SK-N-SH (cell line): ENCODE measurements at regions not wholly inside any gene's neighbourhood (a gene's known extent, or its start where the extent isn't known, plus 50 kb on each side); places are given as distances from the start of the nearest gene placed in this dataset.

ENCODE experiments used
- FOXJ3 ChIP-seq: sonication (generic); formaldehyde crosslinking; IDR thresholded peaks from 2 replicates; pipeline ENCODE4 v1.5.1; 2020; ENCODE audit warnings: mild to moderate bottlenecking, missing genetic modification reagents
- POLR2AphosphoS5 ChIP-seq: IDR thresholded peaks from 2 replicates; pipeline ENCODE4 v1.6.1; 2012; ENCODE audit warnings: low read depth, low read length
- RAD21 ChIP-seq: IDR thresholded peaks from 2 replicates; pipeline ENCODE4 v1.6.1; 2012; ENCODE audit warnings: mild to moderate bottlenecking, low read length
- RCOR1 ChIP-seq: fragments of 150-350 bp; IDR thresholded peaks from 2 replicates; pipeline ENCODE4 v1.6.1; 2017; ENCODE audit warnings: antibody characterized with exemption, low read length
- RFX5 ChIP-seq: IDR thresholded peaks from 2 replicates; pipeline ENCODE4 v1.6.1; 2012; ENCODE audit warnings: mild to moderate bottlenecking, improper control_type of control experiment, low read length
- SIN3A ChIP-seq: IDR thresholded peaks from 2 replicates; pipeline ENCODE4 v1.6.1; 2012; ENCODE audit warnings: low read depth, mild to moderate bottlenecking, low read length, moderate library complexity, borderline replicate concordance
- TF ChIP-seq, protein P1 (sequence below): fragments of 200-600 bp; sonication (generic); IDR thresholded peaks from 2 replicates; pipeline ENCODE4 v1.6.1; 2017; ENCODE audit warnings: antibody characterized with exemption, mild to moderate bottlenecking, moderate library complexity
- TF ChIP-seq, protein P2 (sequence below): IDR thresholded peaks from 2 replicates; pipeline ENCODE4 v1.4.0; 2012; ENCODE audit warnings: low read depth, borderline replicate concordance

DNA sequence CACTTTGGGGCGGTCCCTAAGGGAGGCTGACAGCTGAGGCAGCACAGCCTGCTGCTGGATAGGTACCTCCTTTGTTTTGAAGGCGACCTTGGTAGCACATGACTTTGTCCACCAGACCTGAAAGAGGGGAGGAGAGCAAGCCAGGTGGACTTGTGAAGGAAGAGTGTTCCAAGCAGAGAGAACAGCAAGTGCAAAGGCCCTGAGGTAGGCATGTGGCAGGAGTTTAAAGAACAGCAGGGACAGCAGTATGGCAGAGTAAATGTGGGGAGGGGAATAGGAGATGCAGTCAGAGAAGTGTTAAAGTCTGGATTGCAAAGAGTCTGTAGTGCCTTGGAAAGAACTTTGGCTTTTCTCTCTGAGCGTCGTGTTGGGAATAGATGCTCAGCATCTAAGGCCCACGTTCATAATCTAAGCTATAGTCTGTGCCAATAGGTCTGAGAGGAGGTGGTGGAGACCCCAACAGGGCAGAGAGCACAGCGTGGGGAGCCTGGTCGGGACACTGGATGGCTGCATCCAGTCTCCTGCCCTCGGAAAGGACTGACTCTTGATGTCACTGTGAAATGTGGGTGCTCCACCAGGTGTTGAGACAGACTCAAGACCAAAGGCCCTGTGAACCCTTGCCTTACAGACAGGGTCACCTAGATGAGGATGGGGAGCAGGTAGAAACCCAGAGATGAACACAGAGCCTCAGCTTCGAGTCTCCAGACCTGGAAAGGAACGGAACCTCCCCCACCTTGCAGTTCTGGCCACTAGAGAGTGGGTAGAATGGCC lies 242.1 kb upstream of the PWP1 start:
- TF ChIP-seq, protein P1, sequence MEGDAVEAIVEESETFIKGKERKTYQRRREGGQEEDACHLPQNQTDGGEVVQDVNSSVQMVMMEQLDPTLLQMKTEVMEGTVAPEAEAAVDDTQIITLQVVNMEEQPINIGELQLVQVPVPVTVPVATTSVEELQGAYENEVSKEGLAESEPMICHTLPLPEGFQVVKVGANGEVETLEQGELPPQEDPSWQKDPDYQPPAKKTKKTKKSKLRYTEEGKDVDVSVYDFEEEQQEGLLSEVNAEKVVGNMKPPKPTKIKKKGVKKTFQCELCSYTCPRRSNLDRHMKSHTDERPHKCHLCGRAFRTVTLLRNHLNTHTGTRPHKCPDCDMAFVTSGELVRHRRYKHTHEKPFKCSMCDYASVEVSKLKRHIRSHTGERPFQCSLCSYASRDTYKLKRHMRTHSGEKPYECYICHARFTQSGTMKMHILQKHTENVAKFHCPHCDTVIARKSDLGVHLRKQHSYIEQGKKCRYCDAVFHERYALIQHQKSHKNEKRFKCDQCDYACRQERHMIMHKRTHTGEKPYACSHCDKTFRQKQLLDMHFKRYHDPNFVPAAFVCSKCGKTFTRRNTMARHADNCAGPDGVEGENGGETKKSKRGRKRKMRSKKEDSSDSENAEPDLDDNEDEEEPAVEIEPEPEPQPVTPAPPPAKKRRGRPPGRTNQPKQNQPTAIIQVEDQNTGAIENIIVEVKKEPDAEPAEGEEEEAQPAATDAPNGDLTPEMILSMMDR = no peak
- TF ChIP-seq RAD21 = no peak
- no peak for TF ChIP-seq POLR2AphosphoS5
- no peak for TF ChIP-seq SIN3A
- no peak for TF ChIP-seq RFX5
- TF ChIP-seq, protein P2, sequence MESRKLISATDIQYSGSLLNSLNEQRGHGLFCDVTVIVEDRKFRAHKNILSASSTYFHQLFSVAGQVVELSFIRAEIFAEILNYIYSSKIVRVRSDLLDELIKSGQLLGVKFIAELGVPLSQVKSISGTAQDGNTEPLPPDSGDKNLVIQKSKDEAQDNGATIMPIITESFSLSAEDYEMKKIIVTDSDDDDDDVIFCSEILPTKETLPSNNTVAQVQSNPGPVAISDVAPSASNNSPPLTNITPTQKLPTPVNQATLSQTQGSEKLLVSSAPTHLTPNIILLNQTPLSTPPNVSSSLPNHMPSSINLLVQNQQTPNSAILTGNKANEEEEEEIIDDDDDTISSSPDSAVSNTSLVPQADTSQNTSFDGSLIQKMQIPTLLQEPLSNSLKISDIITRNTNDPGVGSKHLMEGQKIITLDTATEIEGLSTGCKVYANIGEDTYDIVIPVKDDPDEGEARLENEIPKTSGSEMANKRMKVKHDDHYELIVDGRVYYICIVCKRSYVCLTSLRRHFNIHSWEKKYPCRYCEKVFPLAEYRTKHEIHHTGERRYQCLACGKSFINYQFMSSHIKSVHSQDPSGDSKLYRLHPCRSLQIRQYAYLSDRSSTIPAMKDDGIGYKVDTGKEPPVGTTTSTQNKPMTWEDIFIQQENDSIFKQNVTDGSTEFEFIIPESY = no peak
- no peak for TF ChIP-seq RCOR1
- TF ChIP-seq FOXJ3 (CRISPR knock-in tag) = no peak
